SK-N-MC (cell line): ENCODE measurements at regions not wholly inside any gene's neighbourhood (a gene's known extent, or its start where the extent isn't known, plus 50 kb on each side); places are given as distances from the start of the nearest gene placed in this dataset.

Source experiments
- EZH2 ChIP-seq: fragments of 200-600 bp; sonication (generic); IDR thresholded peaks from one replicate; pipeline ENCODE4 v1.6.1; 2017; ENCODE audit warnings: antibody characterized with exemption
- POLR2AphosphoS5 ChIP-seq: IDR thresholded peaks from 2 replicates; pipeline ENCODE4 v1.6.1; 2012; ENCODE audit warnings: mild to moderate bottlenecking, low read depth, low read length, borderline replicate concordance

GRCh38 chr11:37298173-37298572, 700.1 kb upstream of the RAG2 start:
- TF ChIP-seq EZH2 (no peak), POLR2AphosphoS5 (no peak)
